Motor neuron (in vitro differentiated cells): ENCODE measurements at regions not wholly inside any gene's neighbourhood (a gene's known extent, or its start where the extent isn't known, plus 50 kb on each side); places are given as distances from the start of the nearest gene placed in this dataset.
"Not testable (repeated sequence)": the region's sequence is repeated elsewhere in the genome, so short reads cannot be mapped to it uniquely, and the experiment has no call there.

Source experiments
- ATAC-seq, 8 experiments: fragments of 200-7000 bp; cut with Tn5 transposase; replicated peaks in 6 of 8; 2 replicates each; pipeline ENCODE4 v1.8.0; 2021; ENCODE audit warnings: mild to moderate bottlenecking in 8 of 8, moderate library complexity in 8 of 8
- H3K27ac ChIP-seq, 2 donors: fragments of 250-450 bp; sonication (Bioruptor Pico); 2 replicates each; pipeline ENCODE4 v1.9.0; 2021; ENCODE audit warnings: antibody characterized with exemption in 2 of 2, mild to moderate bottlenecking in 2 of 2, moderate library complexity in 1 of 2
- H3K4me1 ChIP-seq, 2 donors: fragments of 250-450 bp; sonication (Bioruptor Pico); replicated peaks in 1 of 2; 2 replicates each; pipeline ENCODE4 v1.6.1; 2021; ENCODE audit warnings: antibody characterized with exemption in 2 of 2, mild to moderate bottlenecking in 2 of 2, moderate library complexity in 1 of 2
- H3K4me3 ChIP-seq, 5 donors: fragments of 250-450 bp; sonication (Bioruptor Pico); 2 replicates each; pipeline ENCODE4 v1.9.0; 2021; ENCODE audit warnings: antibody characterized with exemption in 5 of 5, mild to moderate bottlenecking in 5 of 5, moderate library complexity in 4 of 5
- WGBS, 10 experiments: fragments of 450-650 bp; shearing (Covaris generic); methylation state at CpG; one replicate each; pipeline ENCODE4 v1.0.0; 2022; 5-methylcytosine and 5-hydroxymethylcytosine counted together
- in situ Hi-C, 9 experiments: fragments of 400-800 bp; cut with MboI; loops; one replicate each; pipeline ENCODE4 v1.15.0; 2021; ENCODE audit warnings: low sequenced_read_pairs in 9 of 9, low pct_unique_long_range_greater_than_20kb in 2 of 9; ENCODE audit not compliant: unreplicated experiment in 9 of 9

DNA sequence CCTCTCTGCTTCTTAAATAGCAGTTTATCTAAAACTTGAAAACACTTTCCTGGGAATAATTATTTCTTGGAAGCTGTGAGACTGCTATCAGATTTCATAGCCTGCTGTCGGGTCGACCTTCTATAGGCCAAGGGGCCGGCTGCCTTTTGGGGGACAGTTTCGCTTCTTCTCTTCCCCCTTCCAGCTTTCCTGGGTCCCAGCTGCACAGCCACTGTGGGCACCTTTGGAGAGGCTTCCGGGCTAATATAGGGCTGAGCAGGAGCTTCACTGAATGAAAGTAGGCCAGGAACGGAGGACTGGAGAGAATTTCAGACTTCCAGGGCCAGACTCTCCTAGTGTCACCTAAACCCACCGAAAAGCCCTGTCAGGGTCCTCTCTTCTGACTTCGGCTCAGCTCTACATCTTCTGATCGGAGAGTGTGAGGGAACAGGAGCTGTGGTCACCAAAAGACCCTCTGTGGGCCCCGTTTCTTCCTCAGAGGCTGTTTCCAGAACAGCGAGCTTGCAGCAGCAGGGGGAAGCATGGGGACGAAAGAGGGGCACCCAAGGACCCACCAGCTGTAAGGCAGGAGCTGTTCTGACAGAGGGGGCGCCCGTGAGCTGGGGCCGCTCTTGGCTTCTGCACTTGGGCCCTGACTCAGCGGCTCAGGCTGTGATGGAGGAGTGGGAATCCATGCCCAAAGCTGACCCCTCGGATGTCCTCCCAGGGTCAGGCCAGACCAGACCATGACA, 620.6 kb downstream of the BCOR start:
- ATAC-seq, result peak in 2 of 8 experiments; percentile 1 to 51
- H3K4me1 ChIP-seq, result peaks cover 43 to 49% of the 10 kb centered on the region in 2 donors
- H3K27ac ChIP-seq, result peak overlapping the region in 1 of 2 donors; percentile 82
- no peak overlapping the region for H3K4me3 ChIP-seq
- 51 to 63% (median 60%) methylated on average over 2 to 4 of the region's 17 CpGs; no CpG with 5 or more reads in 7 of the 10 experiments for WGBS, 10 experiments
- in situ Hi-C loops, result no loop called here

DNA sequence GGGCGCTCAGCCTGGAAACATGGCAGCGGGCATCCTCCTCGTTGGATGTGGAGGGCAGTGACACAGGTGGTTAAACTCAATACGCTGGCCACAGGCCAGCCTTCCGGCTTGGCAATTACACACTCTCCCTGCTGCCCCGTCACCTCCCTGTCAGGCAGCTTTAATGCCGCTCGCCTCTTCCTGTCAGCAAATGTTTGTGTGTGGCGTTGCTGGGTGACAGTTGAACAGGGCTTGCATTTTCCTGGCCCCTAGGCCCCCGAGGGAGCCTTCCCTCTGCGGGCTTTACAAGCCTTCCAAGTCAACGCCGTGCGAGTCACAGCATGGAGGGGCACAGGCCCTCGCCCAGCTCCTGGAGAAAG, 620.0 kb downstream of the BCOR start:
- H3K4me3 ChIP-seq, result no peak overlapping the region
- 48% methylated on average over 12 of the region's 15 CpGs; no CpG with 5 or more reads in 9 of the 10 experiments for WGBS, 10 experiments
- in situ Hi-C loops, result no loop called here
- peaks cover 43 to 49% of the 10 kb centered on the region in 2 donors for H3K4me1 ChIP-seq
- H3K27ac ChIP-seq, result peak overlapping the region; percentile 32 to 82
- peak in 5 of 8 experiments; percentile 83 to 92 (median 89) for ATAC-seq

DNA sequence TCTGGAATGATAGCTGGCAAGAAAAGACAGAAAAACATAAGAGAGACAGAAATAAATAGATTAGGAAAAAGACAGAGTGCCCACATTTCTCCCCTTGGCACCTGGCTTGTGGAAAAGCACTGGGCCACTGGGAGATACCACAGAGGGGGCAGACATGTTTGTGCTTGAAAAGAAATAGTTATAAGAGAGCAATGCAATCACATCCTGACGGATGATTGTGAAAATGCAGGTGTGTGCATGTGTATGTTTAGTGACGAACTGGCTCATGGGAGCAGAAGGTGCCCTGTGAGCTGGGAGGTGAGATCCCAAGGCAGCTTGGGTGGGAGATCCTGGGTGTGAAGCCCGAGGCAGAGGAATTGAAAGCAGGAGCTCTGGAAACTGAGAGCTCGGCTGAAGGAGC, 617.9 kb downstream of the BCOR start:
- Histone ChIP-seq H3K4me3 (no peak overlapping the region), H3K4me1 (peaks cover 50 to 59% of the 10 kb centered on the region in 2 donors), H3K27ac (no peak overlapping the region)
- no peak for ATAC-seq
- WGBS, 10 experiments, result 30 to 100% (median 67%) methylated on average over 1 to 4 of the region's 4 CpGs; no CpG with 5 or more reads in 7 of the 10 experiments
- in situ Hi-C loops, result no loop called here

DNA sequence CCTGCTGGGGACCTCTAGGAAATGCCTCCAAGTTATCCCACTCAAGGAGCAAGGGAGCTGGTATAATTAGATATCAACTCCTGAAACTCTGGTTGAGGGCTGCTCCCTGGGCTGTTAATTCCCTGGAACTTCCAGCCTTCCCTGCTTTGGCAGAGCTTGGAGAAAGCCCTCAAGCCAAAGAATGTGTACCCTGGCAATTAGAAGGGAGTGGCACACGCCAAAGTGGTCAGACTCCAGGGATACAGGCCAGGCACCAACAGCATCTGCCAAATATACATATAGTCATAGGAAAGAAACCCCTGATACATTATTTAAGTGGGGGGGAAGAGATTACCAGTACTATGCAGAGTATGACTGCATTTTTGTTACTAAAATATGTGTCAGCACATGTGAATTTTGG, 616.8 kb downstream of the BCOR start:
- whole genome bisulfite sequencing, 10 experiments, result 30 to 100% methylated on average over 1 of the region's 1 CpG; no CpG with 5 or more reads in 8 of the 10 experiments
- Histone ChIP-seq H3K27ac (no peak overlapping the region), H3K4me3 (no peak overlapping the region), H3K4me1 (peaks cover 40 to 56% of the 10 kb centered on the region in 2 donors)
- in situ Hi-C loops, result no loop called here
- peak in 1 of 8 experiments; percentile 33 for ATAC-seq

DNA sequence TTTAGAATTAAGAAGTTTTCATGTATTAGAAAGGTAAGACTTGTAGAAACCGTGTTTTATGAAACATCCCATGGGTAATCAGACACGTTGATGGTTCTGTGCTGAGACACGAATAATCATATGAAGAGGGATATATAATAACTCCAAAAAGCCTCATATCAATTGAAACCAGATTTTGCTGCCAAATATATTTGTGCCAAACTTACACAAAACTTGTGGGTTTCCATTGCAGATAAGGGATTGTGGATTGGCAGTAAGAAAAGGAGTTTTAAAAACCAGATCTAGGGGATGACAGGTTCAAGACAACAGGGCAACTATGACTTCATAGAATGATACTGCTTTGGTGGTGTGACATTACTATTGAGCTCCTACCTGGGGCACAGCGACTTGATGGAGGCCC, 616.1 kb downstream of the BCOR start:
- in situ Hi-C loops, result no loop called here
- WGBS, 10 experiments, result 24 to 97% (median 55%) methylated on average over 1 to 3 of the region's 4 CpGs; no CpG with 5 or more reads in 3 of the 10 experiments
- Histone ChIP-seq H3K4me1 (peaks cover 38 to 56% of the 10 kb centered on the region in 2 donors), H3K4me3 (no peak overlapping the region), H3K27ac (no peak overlapping the region)
- ATAC-seq, result no peak

DNA sequence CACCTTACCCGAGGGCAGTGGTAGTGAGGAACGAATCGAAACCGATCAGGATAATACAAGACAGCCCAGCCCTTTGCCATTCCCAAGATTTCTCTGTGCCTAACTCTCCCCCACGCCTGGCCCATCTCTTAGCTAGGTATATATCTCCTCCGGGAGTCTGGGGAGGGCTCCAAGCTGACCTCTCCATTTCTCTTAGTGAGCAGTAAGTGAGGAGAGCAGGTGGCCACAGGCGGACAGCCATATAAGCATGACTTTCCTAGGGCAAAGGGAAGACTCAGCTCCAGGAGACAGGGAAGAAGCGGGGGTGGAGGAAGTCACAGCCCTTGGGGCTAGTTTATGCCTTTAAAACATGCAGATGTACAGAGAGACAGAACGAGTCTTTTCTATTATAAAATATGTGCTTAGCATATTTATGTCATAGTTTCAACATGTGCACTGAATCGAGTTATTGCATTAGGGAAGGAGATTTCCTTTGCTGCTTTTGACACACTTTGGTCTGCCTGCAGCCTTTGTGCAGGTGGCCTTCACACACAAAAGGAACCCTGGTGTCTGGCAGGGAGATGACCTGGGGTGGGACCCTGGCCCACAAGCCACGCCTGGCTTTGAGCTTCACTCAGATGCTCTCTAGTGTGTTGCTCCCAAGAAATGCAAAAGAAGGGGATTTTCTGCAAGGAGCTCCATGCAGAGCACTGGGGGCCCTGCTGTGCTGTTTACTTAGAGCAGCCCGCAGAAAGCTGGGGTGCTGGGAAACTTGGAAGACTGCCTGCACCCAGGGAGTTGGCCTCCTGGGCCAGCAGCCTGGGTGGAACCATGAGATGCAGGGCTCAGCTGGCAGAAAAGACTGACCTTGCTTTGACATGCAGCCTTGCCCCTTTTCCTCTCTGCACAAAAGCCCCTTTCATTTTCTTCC, 613.3 kb downstream of the BCOR start:
- H3K4me1 ChIP-seq, result peaks cover 18 to 40% of the 10 kb centered on the region in 2 donors
- in situ Hi-C loops, result no loop called here
- WGBS, 10 experiments, result 0 to 80% (median 26%) methylated on average over 1 to 11 of the region's 12 CpGs; no CpG with 5 or more reads in 4 of the 10 experiments
- H3K27ac ChIP-seq, result no peak overlapping the region
- no peak overlapping the region for H3K4me3 ChIP-seq
- ATAC-seq, result peak in 7 of 8 experiments; percentile 13 to 88 (median 41)

DNA sequence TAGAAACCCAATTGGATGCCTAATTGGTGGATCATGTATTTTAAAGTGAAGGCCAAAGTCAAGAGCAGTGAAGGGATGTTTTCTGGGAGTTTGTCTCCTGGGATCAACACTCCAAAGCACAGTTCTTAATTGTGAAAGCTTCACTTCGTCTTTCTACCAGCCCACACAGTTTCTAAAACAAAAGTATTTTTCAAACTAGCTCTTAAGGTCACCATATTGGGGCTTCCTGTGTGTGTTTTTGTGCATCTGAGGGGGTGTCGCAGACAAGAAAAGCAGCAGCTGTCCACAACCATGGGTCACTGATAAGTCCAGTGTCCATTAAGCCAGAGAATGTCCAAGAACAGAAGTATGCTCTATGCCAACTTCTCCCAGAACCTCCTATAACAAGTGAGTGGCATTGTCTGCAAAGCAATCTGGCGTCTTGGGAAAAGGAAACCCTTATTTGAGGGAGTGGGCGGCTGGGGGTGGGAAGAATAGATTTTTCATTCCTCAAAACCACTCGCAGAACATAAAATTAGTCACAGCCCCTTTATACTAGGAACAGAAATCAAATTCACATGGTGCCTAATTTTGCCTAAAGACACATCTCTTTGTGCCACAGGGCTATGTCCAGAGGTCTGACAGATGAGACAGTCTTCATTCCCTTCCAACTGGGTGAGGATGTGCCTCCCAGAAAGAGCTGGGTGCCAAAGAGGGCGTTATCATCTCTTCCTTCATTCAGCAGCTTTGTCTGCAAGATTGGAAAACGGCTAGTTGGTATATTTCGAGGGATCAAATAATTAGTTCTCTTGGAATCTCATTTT, 610.4 kb downstream of the BCOR start:
- H3K4me1 ChIP-seq, result peaks cover 15 to 33% of the 10 kb centered on the region in 2 donors
- in situ Hi-C loops, result no loop called here
- no peak for ATAC-seq
- 45 to 100% (median 73%) methylated on average over 1 to 6 of the region's 8 CpGs; no CpG with 5 or more reads in 6 of the 10 experiments for WGBS, 10 experiments
- H3K4me3 ChIP-seq, result no peak overlapping the region
- no peak overlapping the region for H3K27ac ChIP-seq

DNA sequence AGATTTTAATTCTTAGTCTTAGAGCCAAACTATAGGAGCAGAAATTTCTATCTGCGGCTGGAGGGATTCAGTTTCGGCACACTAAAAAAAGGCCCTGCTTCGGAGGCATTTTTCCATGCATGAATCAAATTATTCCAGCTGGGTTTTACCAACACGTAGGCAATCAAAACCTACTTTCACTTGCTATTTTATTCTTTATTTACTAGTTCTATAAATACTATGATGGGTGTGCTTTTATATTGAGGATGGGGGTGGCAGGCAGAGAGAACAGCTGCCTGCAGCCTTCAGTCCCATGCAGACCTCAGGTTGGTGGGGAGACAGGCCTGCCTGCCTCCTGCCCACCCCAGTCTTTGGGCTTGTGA, 609.8 kb downstream of the BCOR start:
- H3K27ac ChIP-seq, result no peak overlapping the region
- H3K4me3 ChIP-seq, result no peak overlapping the region
- in situ Hi-C loops, result no loop called here
- WGBS, 10 experiments, result 40 to 100% (median 85%) methylated on average over 1 to 4 of the region's 4 CpGs; no CpG with 5 or more reads in 6 of the 10 experiments
- peaks cover 15 to 33% of the 10 kb centered on the region in 2 donors for H3K4me1 ChIP-seq
- ATAC-seq, result no peak

DNA sequence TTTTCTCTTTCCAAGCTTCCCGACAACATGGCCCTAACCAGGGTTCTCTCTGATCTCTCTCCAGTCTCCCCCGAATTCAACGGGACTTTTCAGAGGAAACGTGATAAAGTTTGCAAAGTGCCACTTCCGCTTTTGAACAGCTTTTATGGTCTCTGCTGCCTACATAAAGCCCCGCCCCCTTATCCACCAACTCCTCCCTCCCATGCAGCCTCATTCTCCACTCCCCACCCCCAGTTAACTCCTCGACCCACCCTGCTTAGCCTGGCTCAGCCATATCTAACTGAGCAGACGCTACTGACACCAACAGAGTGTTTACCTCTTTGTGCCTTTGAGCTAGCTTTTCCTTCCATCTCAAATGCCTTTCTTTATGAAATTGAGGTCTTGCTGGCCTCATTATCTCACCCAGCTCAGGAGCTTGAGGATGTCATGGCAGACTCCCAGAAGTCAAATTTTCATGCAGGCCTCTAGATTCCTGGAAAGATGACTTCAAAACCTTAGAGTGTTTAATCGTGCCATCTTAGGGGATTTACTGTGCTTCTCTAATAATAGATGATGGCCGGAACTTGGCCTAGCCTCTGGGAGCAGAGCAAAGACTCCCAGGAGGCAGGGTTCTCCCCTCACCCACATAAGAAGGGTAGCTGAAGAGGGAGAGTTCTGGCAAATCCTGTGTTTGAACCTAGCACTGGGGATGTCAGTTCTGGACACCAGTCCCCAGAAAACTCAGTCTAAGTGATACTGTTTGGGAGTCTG, 606.0 kb downstream of the BCOR start:
- ATAC-seq, result no peak
- Histone ChIP-seq H3K4me1 (peaks cover 8 to 14% of the 10 kb centered on the region in 2 donors), H3K4me3 (no peak overlapping the region), H3K27ac (no peak overlapping the region)
- 60 to 86% methylated on average over 2 to 3 of the region's 10 CpGs; no CpG with 5 or more reads in 8 of the 10 experiments for WGBS, 10 experiments
- in situ Hi-C loops, result no loop called here

DNA sequence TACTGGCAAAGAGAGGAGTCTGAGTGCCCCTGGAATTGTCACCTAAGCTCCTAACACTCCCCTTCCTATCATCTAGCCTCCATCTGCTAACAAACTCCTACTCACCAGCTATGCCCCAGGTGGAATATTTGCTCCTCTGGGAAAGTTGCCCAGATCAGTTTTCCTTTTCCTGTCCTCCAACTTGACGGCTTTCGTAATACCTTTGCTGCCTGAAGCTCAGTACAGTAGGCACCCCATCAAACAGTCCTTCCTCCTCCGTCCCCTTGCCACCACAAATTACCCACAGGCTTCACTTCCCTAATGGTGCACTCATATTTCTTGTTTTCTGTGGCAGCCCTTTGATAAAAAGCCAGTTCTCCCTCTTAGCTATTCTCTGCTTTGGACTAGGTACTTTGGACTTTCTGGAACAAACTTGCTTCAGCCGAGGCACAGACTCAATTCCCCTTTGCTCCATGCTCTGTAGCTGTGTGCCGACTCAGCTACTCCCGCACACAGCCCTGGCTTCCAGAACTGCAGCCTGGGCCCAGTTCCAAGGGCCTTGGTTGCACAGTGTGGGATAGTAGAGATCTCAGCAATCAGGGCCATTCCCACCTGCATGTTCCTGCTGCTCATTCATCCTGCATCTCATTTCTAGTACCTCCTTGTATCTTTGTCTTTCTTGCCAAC, 605.1 kb downstream of the BCOR start:
- WGBS, 10 experiments, result 57 to 100% (median 63%) methylated on average over 2 to 4 of the region's 6 CpGs; no CpG with 5 or more reads in 7 of the 10 experiments

DNA sequence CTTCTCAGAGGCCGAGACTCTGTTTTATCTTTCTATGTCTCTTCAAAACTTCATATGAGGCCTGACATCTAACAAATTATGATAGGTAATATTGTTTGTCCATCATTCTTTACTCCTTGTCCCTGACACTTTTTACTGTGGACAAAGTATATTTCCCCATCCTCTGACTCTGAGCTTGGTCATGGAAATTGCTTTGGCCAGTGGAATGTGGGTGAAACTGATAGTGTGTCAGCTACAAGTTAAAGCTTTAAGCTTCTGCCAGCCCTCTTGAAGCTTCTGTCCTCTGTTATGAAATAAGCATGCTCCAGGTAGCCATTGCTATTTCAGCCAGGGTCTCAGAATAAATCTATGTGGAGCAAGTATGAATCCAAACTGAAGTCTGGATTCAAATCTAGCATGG, 604.6 kb downstream of the BCOR start:
- in situ Hi-C loops, result no loop called here
- 17 to 50% methylated on average over 1 of the region's 1 CpG; no CpG with 5 or more reads in 8 of the 10 experiments for WGBS, 10 experiments
- Histone ChIP-seq H3K4me3 (no peak overlapping the region), H3K27ac (no peak overlapping the region), H3K4me1 (peaks cover 8 to 12% of the 10 kb centered on the region in 2 donors)
- no peak for ATAC-seq

More for the DNA sequence above, 605.1 kb downstream of the BCOR start:
- no peak for ATAC-seq
- in situ Hi-C loops, result no loop called here
- H3K4me1 ChIP-seq, result peaks cover 8 to 12% of the 10 kb centered on the region in 2 donors
- H3K4me3 ChIP-seq, result no peak overlapping the region
- no peak overlapping the region for H3K27ac ChIP-seq

DNA sequence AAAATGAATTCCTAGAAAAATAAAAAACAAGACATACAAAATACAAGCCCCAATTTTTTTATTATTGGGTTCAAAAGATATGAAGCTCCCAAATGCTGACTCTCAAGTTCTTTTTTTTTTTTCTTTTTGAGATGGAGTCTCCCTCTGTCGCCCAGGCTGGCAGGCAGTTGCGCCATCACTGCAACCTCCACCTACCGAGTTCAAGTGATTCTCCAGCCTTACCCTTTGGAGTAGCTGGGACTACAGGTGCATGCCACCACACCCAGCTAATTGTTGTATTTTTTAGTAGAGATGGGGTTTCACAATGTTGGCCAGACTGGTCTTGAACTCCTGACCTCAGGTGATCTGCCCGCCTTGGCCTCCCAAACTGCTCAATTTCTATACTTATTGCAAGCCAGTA, 600.6 kb downstream of the BCOR start:
- H3K4me3 ChIP-seq, H3K27ac ChIP-seq, in situ Hi-C loops, H3K4me1 ChIP-seq, ATAC-seq: not testable (repeated sequence)
- WGBS, 10 experiments, result 14 to 100% (median 80%) methylated on average over 1 to 4 of the region's 4 CpGs; no CpG with 5 or more reads in 4 of the 10 experiments
